ENCODE measurements at regions not wholly inside any gene's neighbourhood (a gene's known extent, or its start where the extent isn't known, plus 50 kb on each side); places are given as distances from the start of the nearest gene placed in this dataset.

DNA sequence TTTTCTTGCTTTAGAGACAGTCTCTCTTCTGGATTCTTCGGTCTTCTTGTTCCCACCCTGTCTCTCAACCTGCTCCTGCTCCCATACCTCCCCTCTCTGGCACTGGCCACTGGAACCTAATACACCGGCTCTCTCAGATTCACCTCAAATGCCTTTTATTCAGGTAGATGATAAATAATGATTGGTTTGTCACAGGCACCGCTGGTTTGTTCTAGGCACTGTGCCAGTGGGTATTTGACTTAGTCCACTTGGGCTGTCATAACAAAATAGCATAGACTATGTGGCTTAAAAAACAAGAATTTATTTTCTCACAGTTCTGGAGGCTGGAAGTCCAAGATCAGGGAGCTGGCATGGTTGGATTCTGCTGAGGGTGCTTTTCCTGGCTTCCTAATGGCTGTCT is 278.2 kb upstream of the STT3B start:
- TF ChIP-seq CTCF (IDR thresholded peaks at IDR 0.05) (no peak), POLR2A (IDR thresholded peaks at IDR 0.05) (no peak)
